H1 (cell line): ENCODE measurements at regions not wholly inside any gene's neighbourhood (a gene's known extent, or its start where the extent isn't known, plus 50 kb on each side); places are given as distances from the start of the nearest gene placed in this dataset.

ENCODE experiments used
- CTCF ChIA-PET: fragments of 300-600 bp; sonication (Branson Sonifier 250); formaldehyde crosslinking; loops from one replicate; lab custom pipeline; 2021; ENCODE audit not compliant: partially characterized antibody; lab: Charles Lee
- POLR2A ChIA-PET: fragments of 300-600 bp; sonication (Branson Sonifier 250); formaldehyde crosslinking; loops from one replicate; lab custom pipeline; 2021; ENCODE audit warnings: inconsistent platforms; ENCODE audit not compliant: partially characterized antibody; lab: Charles Lee
- DNase-seq, 2 experiments: peaks; one replicate each; pipeline versions ENCODE4 v3.0.0 to v3.0.0-alpha.2; 2010 to 2022; ENCODE audit warnings: low spot score in 2 of 2, low read depth in 1 of 2, mixed read lengths in 1 of 2
- FAIRE-seq: peaks from 2 replicates; lab custom pipeline; 2011; peaks lifted over from hg19 to GRCh38; lab: Jason Lieb, UNC
- H2AFZ ChIP-seq: 2 replicates; pipeline ENCODE4 v1.8.1; 2012; ENCODE audit warnings: low read length, inconsistent platforms
- H2AK5ac ChIP-seq: 2 replicates; pipeline ENCODE4 v1.6.1; 2013; ENCODE audit warnings: low read depth, low read length
- H2BK120ac ChIP-seq: replicated peaks from 2 replicates; pipeline ENCODE3; 2013; ENCODE audit warnings: low read depth, low read length, inconsistent platforms
- H2BK12ac ChIP-seq: 2 replicates; pipeline ENCODE4 v1.6.1; 2013; ENCODE audit warnings: low read depth, low read length
- H2BK15ac ChIP-seq: 2 replicates; pipeline ENCODE4 v1.6.1; 2013; ENCODE audit warnings: low read length
- H2BK20ac ChIP-seq: 2 replicates; pipeline ENCODE4 v1.6.1; 2013; ENCODE audit warnings: low read length
- H2BK5ac ChIP-seq: 2 replicates; pipeline ENCODE4 v1.6.1; 2013; ENCODE audit warnings: low read depth, low read length
- H3K14ac ChIP-seq: 2 replicates; pipeline ENCODE4 v1.6.1; 2013; ENCODE audit warnings: inconsistent platforms; ENCODE audit not compliant: insufficient read length
- H3K18ac ChIP-seq: 2 replicates; pipeline ENCODE4 v1.6.1; 2013; ENCODE audit warnings: low read length; ENCODE audit errors: extremely low read depth
- H3K23ac ChIP-seq: 2 replicates; pipeline ENCODE4 v1.6.1; 2013; ENCODE audit warnings: inconsistent platforms; ENCODE audit not compliant: insufficient read length
- H3K23me2 ChIP-seq: 2 replicates; pipeline ENCODE4 v1.6.1; 2013; ENCODE audit warnings: low read depth, low read length
- H3K27ac ChIP-seq: 2 replicates; pipeline ENCODE4 v1.6.1; 2011; ENCODE audit warnings: low read depth, low read length, inconsistent platforms
- H3K27me3 ChIP-seq, 4 experiments: replicated peaks in 1 of 4; 1 replicate in 1 of 4; 2 replicates in 3 of 4; pipeline versions ENCODE4 v1.6.1 to v1.8.1; 2011 to 2013; ENCODE audit warnings: low read length in 3 of 4, mild to moderate bottlenecking in 3 of 4, inconsistent platforms in 2 of 4, mixed read lengths in 2 of 4, moderate library complexity in 1 of 4; ENCODE audit not compliant: control insufficient read depth in 3 of 4, insufficient read depth in 3 of 4; ENCODE audit errors: extremely low read depth in 1 of 4
- H3K36me3 ChIP-seq, 4 experiments: 2 replicates each; pipeline versions ENCODE4 v1.6.1 to v1.8.1; 2011 to 2013; ENCODE audit warnings: mild to moderate bottlenecking in 4 of 4, low read length in 3 of 4, moderate library complexity in 2 of 4, control low read depth in 1 of 4, inconsistent platforms in 1 of 4; ENCODE audit not compliant: insufficient read depth in 4 of 4, control insufficient read depth in 2 of 4
- H3K4ac ChIP-seq: replicated peaks from 2 replicates; pipeline ENCODE3; 2013; ENCODE audit warnings: low read length, low read depth, mixed read lengths, inconsistent platforms; ENCODE audit not compliant: insufficient read length
- H3K4me1 ChIP-seq, 4 experiments: replicated peaks in 1 of 4; 1 replicate in 1 of 4; 2 replicates in 3 of 4; pipeline versions ENCODE4 v1.6.1 to v1.8.1; 2011 to 2013; ENCODE audit warnings: low read length in 3 of 4, inconsistent platforms in 2 of 4, mixed read lengths in 1 of 4; ENCODE audit not compliant: insufficient read depth in 4 of 4, control insufficient read depth in 3 of 4
- H3K4me2 ChIP-seq, 2 experiments: 2 replicates each; pipeline versions ENCODE4 v1.6.1 to v1.8.1; 2011 to 2013; ENCODE audit warnings: low read depth in 2 of 2, low read length in 2 of 2, control low read depth in 1 of 2, inconsistent platforms in 1 of 2, mild to moderate bottlenecking in 1 of 2; ENCODE audit not compliant: insufficient read depth in 1 of 2
- H3K4me3 ChIP-seq, 4 experiments: fragments of 200-600, 300-600 bp in 1 of 4; sonication (generic), shearing (Covaris generic), sonication (Bioruptor Twin) in 1 of 4; 2 replicates each; pipeline versions ENCODE4 v1.5.1 to v1.8.1; 2011 to 2016; ENCODE audit warnings: low read length in 4 of 4, low read depth in 3 of 4, control low read depth in 2 of 4, inconsistent platforms in 2 of 4, mild to moderate bottlenecking in 2 of 4, mixed read lengths in 1 of 4, moderate library complexity in 1 of 4; ENCODE audit not compliant: insufficient read depth in 2 of 4; ENCODE audit errors: extremely low read depth in 1 of 4
- H3K56ac ChIP-seq: replicated peaks from 2 replicates; pipeline ENCODE3; 2013; ENCODE audit warnings: low read depth, mild to moderate bottlenecking, mixed read lengths, low read length, inconsistent platforms; ENCODE audit not compliant: insufficient read length
- H3K79me1 ChIP-seq: 2 replicates; pipeline ENCODE4 v1.6.1; 2013; ENCODE audit warnings: low read depth, low read length, control low read depth
- H3K79me2 ChIP-seq, 2 experiments: 2 replicates each; pipeline versions ENCODE4 v1.6.1 to v1.8.1; 2012 to 2013; ENCODE audit warnings: low read length in 2 of 2, mild to moderate bottlenecking in 2 of 2, inconsistent platforms in 1 of 2; ENCODE audit not compliant: insufficient read depth in 2 of 2, control insufficient read depth in 1 of 2
- H3K9ac ChIP-seq, 4 experiments: replicated peaks in 1 of 4; 1 replicate in 1 of 4; 2 replicates in 3 of 4; pipeline versions ENCODE4 v1.6.1 to v1.8.1; 2011 to 2013; ENCODE audit warnings: low read depth in 3 of 4, low read length in 3 of 4, control low read depth in 2 of 4, mild to moderate bottlenecking in 2 of 4, moderate library complexity in 2 of 4, inconsistent platforms in 1 of 4; ENCODE audit errors: extremely low read depth in 1 of 4
- H3K9me3 ChIP-seq, 2 experiments: 2 replicates each; pipeline versions ENCODE4 v1.6.1 to v1.8.1; 2012 to 2013; ENCODE audit warnings: mild to moderate bottlenecking in 2 of 2, moderate library complexity in 2 of 2, control low read depth in 1 of 2, inconsistent platforms in 1 of 2, low read depth in 1 of 2, low read length in 1 of 2, mixed read lengths in 1 of 2; ENCODE audit not compliant: insufficient read depth in 2 of 2
- H4K20me1 ChIP-seq, 2 experiments: replicated peaks in 1 of 2; 2 replicates each; pipeline versions ENCODE3 to v1.8.1; 2011 to 2013; ENCODE audit warnings: inconsistent platforms in 2 of 2, low read length in 2 of 2, mild to moderate bottlenecking in 1 of 2; ENCODE audit not compliant: insufficient read depth in 2 of 2, control insufficient read depth in 1 of 2
- H4K5ac ChIP-seq: 2 replicates; pipeline ENCODE4 v1.6.1; 2013; ENCODE audit warnings: low read length, low read depth, mixed read lengths, inconsistent platforms; ENCODE audit not compliant: insufficient read length
- H4K8ac ChIP-seq: 2 replicates; pipeline ENCODE4 v1.8.0; 2013; ENCODE audit warnings: mild to moderate bottlenecking, moderate library complexity, low read length, inconsistent platforms; ENCODE audit not compliant: insufficient read depth; ENCODE audit errors: extremely low read depth
- H4K91ac ChIP-seq: replicated peaks from 2 replicates; pipeline ENCODE3; 2013; ENCODE audit warnings: low read length, mixed read lengths, inconsistent platforms; ENCODE audit not compliant: insufficient read length
- CHD7 ChIP-seq: fragments of 300-600 bp; sonication (generic); IDR thresholded peaks from 2 replicates; pipeline ENCODE4 v1.7.1; 2012; ENCODE audit warnings: low read length, moderate library complexity, mild to moderate bottlenecking, inconsistent platforms; ENCODE audit not compliant: insufficient replicate concordance
- WGBS, 2 experiments: shearing (Covaris generic) in 1 of 2; methylation state at CpG; one replicate each; pipeline versions ENCODE4 v1.1.6 to v1.1.7; 2013 to 2015; ENCODE audit warnings: low lambda C conversion rate in 2 of 2, mixed read lengths in 2 of 2, inconsistent platforms in 1 of 2, low coverage in 1 of 2, missing lambda C conversion rate in 1 of 2; ENCODE audit not compliant: insufficient replicate concordance in 2 of 2, insufficient coverage in 1 of 2, insufficient read length in 1 of 2; ENCODE audit errors: extremely low coverage in 1 of 2, missing lambda C conversion rate in 1 of 2; 5-methylcytosine and 5-hydroxymethylcytosine counted together

- H3K9me3 ChIP-seq: no peaks in the 10 kb centered on the region
- H3K18ac ChIP-seq: no peak overlapping the region
- CTCF ChIA-PET: no interaction called here
- H3K27me3 ChIP-seq: no peaks in the 10 kb centered on the region
- POLR2A ChIA-PET: no interaction called here
- H4K20me1 ChIP-seq: no peaks in the 10 kb centered on the region
- no peak overlapping the region for H3K23ac ChIP-seq
- H4K8ac ChIP-seq: no peak overlapping the region
- H3K4me1 ChIP-seq: peaks cover 0 to 5% (median 1%) of the 10 kb centered on the region in 4 experiments; a peak in 3 of 7 replicates
- H2AK5ac ChIP-seq: no peak overlapping the region
- no peaks in the 10 kb centered on the region for H3K23me2 ChIP-seq
- FAIRE-seq (no peak), DNase-seq (no peak)
- H2BK120ac ChIP-seq: no peak overlapping the region
- H2BK20ac ChIP-seq: no peak overlapping the region
- no peak overlapping the region for H4K5ac ChIP-seq
- no peaks in the 10 kb centered on the region for H3K36me3 ChIP-seq
- H3K79me1 ChIP-seq: no peaks in the 10 kb centered on the region
- H3K9ac ChIP-seq: no peak overlapping the region
- no peak overlapping the region for H2BK15ac ChIP-seq
- H3K56ac ChIP-seq: no peak overlapping the region
- H3K4me3 ChIP-seq: no peak overlapping the region
- H2AFZ ChIP-seq: no peak overlapping the region
- WGBS, 2 experiments: 100% methylated on average over 1 of the region's 2 CpGs; no CpG with 5 or more reads in 1 of the 2 experiments
- no peak overlapping the region for H3K27ac ChIP-seq
- no peak overlapping the region for H3K4ac ChIP-seq
- no peak overlapping the region for H2BK5ac ChIP-seq
- no peak overlapping the region for H3K4me2 ChIP-seq
- H3K14ac ChIP-seq: no peak overlapping the region
- H3K79me2 ChIP-seq: no peaks in the 10 kb centered on the region
- H4K91ac ChIP-seq: no peak overlapping the region
- no peak overlapping the region for H2BK12ac ChIP-seq
- TF ChIP-seq CHD7: no peak
Measured at GRCh38 chrX:148284821-148285220, 215.6 kb upstream of the AFF2 start.
